ENCODE measurements at regions not wholly inside any gene's neighbourhood (a gene's known extent, or its start where the extent isn't known, plus 50 kb on each side); places are given as distances from the start of the nearest gene placed in this dataset.

- TF ChIP-seq ZNF174 (tag by site-specific recombination; IDR thresholded peaks at IDR 0.05): no peak
- TF ChIP-seq CTCF (tag by site-specific recombination; IDR thresholded peaks at IDR 0.05): no peak
- no peak for TF ChIP-seq ZNF18 (tag by site-specific recombination; IDR thresholded peaks at IDR 0.05)
- no peak for TF ChIP-seq ZNF660 (tag by site-specific recombination; IDR thresholded peaks at IDR 0.05)
- TF ChIP-seq TCF7L2 (IDR thresholded peaks at IDR 0.05; ENCODE audit: borderline replicate concordance, low read depth, low read length): no peak
- TF ChIP-seq YY2 (tag by site-specific recombination; IDR thresholded peaks at IDR 0.05): no peak
- TF ChIP-seq PBX3 (CRISPR knock-in tag; IDR thresholded peaks at IDR 0.05): no peak
- TF ChIP-seq PRDM6 (tag by site-specific recombination; IDR thresholded peaks at IDR 0.05): no peak
- no peak for TF ChIP-seq ZNF558 (tag by site-specific recombination; IDR thresholded peaks at IDR 0.05)
- TF ChIP-seq REST (tag by site-specific recombination; IDR thresholded peaks at IDR 0.05): no peak
- TF ChIP-seq ZNF629 (tag by site-specific recombination; IDR thresholded peaks at IDR 0.05): no peak
- no peak for TF ChIP-seq ZNF624 (tag by site-specific recombination; IDR thresholded peaks at IDR 0.05)
Measured at GRCh38 chrX:43121637-43122036, 343.7 kb upstream of the PPP1R2C start.
